ENCODE measurements at regions not wholly inside any gene's neighbourhood (a gene's known extent, or its start where the extent isn't known, plus 50 kb on each side); places are given as distances from the start of the nearest gene placed in this dataset.

GRCh38 chr2:6497048-6497447 is 368.7 kb downstream of the CMPK2 start:
- no peak for TF ChIP-seq EZH2 (IDR thresholded peaks at IDR 0.05; ENCODE audit: low read length)
- TF ChIP-seq CTCF (optimal IDR thresholded peaks at IDR 0.05 in 1 of 3, IDR thresholded peaks at IDR 0.05 in 1 of 3, conservative IDR thresholded peaks at IDR 0.05 in 1 of 3; ENCODE audit: extremely low read depth in 1 of 3, insufficient read depth in 2 of 3, low read length in 3 of 3): no peak
- Histone ChIP-seq H3K27me3 (ENCODE audit: control insufficient read depth, extremely low read depth, insufficient read depth, low read length) (no peaks in the 10 kb centered on the region), H3K36me3 (ENCODE audit: control insufficient read depth in 2 of 2, extremely low read depth in 1 of 2, insufficient read depth in 2 of 2, low read length in 2 of 2) (no peaks in the 10 kb centered on the region), H3K4me3 (ENCODE audit: control insufficient read depth in 2 of 3, extremely low read depth in 1 of 3, insufficient read depth in 2 of 3, low read depth in 1 of 3, low read length in 3 of 3) (no peak overlapping the region), H3K4me1 (ENCODE audit: control insufficient read depth, extremely low read depth, insufficient read depth, low read length) (no peaks in the 10 kb centered on the region), H3K27ac (ENCODE audit: control insufficient read depth, insufficient read depth, low read length) (no peak overlapping the region), H3K9me1 (ENCODE audit: control insufficient read depth, extremely low read depth, insufficient read depth, low read length) (no peaks in the 10 kb centered on the region), H3K4me2 (ENCODE audit: control insufficient read depth, extremely low read depth, insufficient read depth, low read depth, low read length) (no peak overlapping the region), H3K9ac (ENCODE audit: control insufficient read depth, extremely low read depth, insufficient read depth, low read length) (no peak overlapping the region), H4K20me1 (ENCODE audit: control insufficient read depth, extremely low read depth, insufficient read depth, low read length) (no peaks in the 10 kb centered on the region), H3K9me3 (ENCODE audit: control insufficient read depth, low read depth, low read length) (peaks cover 5% of the 10 kb centered on the region), H3K79me2 (ENCODE audit: control insufficient read depth, insufficient read depth, low read length) (no peaks in the 10 kb centered on the region), H2AFZ (ENCODE audit: control insufficient read depth, low read length) (no peak overlapping the region)
- no peak for DNase-seq (ENCODE audit: low read depth, low spot score)
- dilution Hi-C loops (cut with MboI; ENCODE audit: extremely low pct_ligation_motif_present, low sequenced_read_pairs): no loop called here
- FAIRE-seq: no peak

GRCh38 chr2:6498841-6499240 is 366.9 kb downstream of the CMPK2 start:
- Histone ChIP-seq H3K36me3 (ENCODE audit: control insufficient read depth in 2 of 2, extremely low read depth in 1 of 2, insufficient read depth in 2 of 2, low read length in 2 of 2) (no peaks in the 10 kb centered on the region), H2AFZ (ENCODE audit: control insufficient read depth, low read length) (no peak overlapping the region), H3K9me1 (ENCODE audit: control insufficient read depth, extremely low read depth, insufficient read depth, low read length) (no peaks in the 10 kb centered on the region), H4K20me1 (ENCODE audit: control insufficient read depth, extremely low read depth, insufficient read depth, low read length) (no peaks in the 10 kb centered on the region), H3K27me3 (ENCODE audit: control insufficient read depth, extremely low read depth, insufficient read depth, low read length) (no peaks in the 10 kb centered on the region), H3K27ac (ENCODE audit: control insufficient read depth, insufficient read depth, low read length) (no peak overlapping the region), H3K4me1 (ENCODE audit: control insufficient read depth, extremely low read depth, insufficient read depth, low read length) (no peaks in the 10 kb centered on the region), H3K4me2 (ENCODE audit: control insufficient read depth, extremely low read depth, insufficient read depth, low read depth, low read length) (no peak overlapping the region), H3K9me3 (ENCODE audit: control insufficient read depth, low read depth, low read length) (peaks cover 4% of the 10 kb centered on the region), H3K79me2 (ENCODE audit: control insufficient read depth, insufficient read depth, low read length) (no peaks in the 10 kb centered on the region), H3K4me3 (ENCODE audit: control insufficient read depth in 2 of 3, extremely low read depth in 1 of 3, insufficient read depth in 2 of 3, low read depth in 1 of 3, low read length in 3 of 3) (no peak overlapping the region), H3K9ac (ENCODE audit: control insufficient read depth, extremely low read depth, insufficient read depth, low read length) (no peak overlapping the region)
- dilution Hi-C loops (cut with MboI; ENCODE audit: extremely low pct_ligation_motif_present, low sequenced_read_pairs): no loop called here
- TF ChIP-seq CTCF (optimal IDR thresholded peaks at IDR 0.05 in 1 of 3, IDR thresholded peaks at IDR 0.05 in 1 of 3, conservative IDR thresholded peaks at IDR 0.05 in 1 of 3; ENCODE audit: extremely low read depth in 1 of 3, insufficient read depth in 2 of 3, low read length in 3 of 3): no peak
- no peak for TF ChIP-seq EZH2 (IDR thresholded peaks at IDR 0.05; ENCODE audit: low read length)
- DNase-seq (ENCODE audit: low read depth, low spot score) (no peak), FAIRE-seq (no peak)
